T47D (cell line): ENCODE measurements at regions not wholly inside any gene's neighbourhood (a gene's known extent, or its start where the extent isn't known, plus 50 kb on each side); places are given as distances from the start of the nearest gene placed in this dataset.
"Not testable (repeated sequence)": the region's sequence is repeated elsewhere in the genome, so short reads cannot be mapped to it uniquely, and the experiment has no call there.

Experiments
- DNase-seq, 2 experiments: peaks; one replicate each; pipeline versions ENCODE4 v3.0.0 to v3.0.0-alpha.2; 2011 to 2012; ENCODE audit warnings: low read depth in 1 of 2, low spot score in 1 of 2
- JUND ChIP-seq: IDR thresholded peaks from 2 replicates; pipeline ENCODE4 v1.6.1; 2012; ENCODE audit warnings: low read depth
- in situ Hi-C: cut with HindIII; loops from 2 replicates; pipeline ENCODE4 v1.10.0; 2016; ENCODE audit warnings: low sequenced_read_pairs, low pct_unique_long_range_greater_than_20kb

GRCh38 chr14:106062502-106063272 is 536.3 kb downstream of the TMEM121 start:
- in situ Hi-C loops, result no loop called here
- DNase-seq, result no peak

DNA sequence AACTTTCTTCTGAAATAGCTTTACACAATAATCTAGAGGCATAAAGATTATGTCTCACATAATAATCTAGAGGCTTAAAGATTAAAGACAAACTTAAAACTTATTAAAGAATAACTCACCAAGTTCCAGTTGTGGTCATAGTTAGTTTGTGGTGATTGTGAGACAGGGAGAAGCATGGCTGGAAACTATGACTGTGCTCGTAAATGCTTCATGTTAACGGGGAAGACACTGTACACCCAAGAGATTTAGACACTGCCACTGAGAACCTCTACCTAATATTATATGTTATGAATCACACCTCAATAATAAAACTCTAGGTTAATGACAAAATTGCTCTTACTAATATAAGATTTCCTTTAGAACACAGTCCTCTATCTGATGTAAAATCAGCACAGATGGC is 541.6 kb downstream of the TMEM121 start:
- no peak for TF ChIP-seq JUND
- in situ Hi-C loops, result no loop called here
- DNase-seq, result no peak

More at GRCh38 chr14:106062502-106063272, 536.3 kb downstream of the TMEM121 start:
- no peak for TF ChIP-seq JUND

DNA sequence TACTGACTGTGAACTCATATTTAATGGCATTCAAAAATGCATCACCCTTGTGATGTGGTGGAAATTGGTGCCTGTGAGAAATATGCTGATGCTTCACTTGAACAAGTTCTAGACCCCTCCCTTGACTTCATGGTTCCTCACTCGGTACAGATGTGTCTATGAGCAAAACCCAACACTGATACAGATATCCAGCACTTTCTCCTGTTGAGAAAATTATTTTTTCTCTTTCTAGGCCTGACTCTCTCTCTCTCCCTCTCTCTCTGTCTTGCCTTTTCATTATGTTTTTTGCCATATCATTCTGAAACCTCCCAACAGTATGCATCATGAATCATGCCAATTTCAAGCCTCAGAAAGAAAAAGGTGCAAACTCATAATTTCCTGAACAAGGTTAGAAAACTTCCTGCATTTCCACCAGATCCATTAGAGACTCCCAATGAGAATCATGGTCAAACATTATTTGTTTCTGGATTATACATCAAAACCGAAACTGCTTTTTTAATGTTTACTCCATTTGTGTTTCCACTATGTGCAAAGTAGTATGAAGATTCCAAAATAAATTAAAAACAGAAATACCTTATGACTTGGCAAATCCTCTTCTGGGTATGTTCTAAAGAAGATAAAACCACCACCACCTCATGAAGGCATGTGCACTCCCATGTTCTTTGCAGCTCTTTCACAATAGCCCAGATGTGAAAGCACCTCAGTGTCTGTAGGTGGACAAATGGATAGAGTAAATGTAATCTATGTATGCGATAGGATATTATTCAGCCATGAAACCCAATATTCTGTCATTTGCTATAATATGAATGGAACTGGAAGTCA is 543.6 kb downstream of the TMEM121 start:
- no peak for TF ChIP-seq JUND
- no peak for DNase-seq
- in situ Hi-C loops, result no loop called here

DNA sequence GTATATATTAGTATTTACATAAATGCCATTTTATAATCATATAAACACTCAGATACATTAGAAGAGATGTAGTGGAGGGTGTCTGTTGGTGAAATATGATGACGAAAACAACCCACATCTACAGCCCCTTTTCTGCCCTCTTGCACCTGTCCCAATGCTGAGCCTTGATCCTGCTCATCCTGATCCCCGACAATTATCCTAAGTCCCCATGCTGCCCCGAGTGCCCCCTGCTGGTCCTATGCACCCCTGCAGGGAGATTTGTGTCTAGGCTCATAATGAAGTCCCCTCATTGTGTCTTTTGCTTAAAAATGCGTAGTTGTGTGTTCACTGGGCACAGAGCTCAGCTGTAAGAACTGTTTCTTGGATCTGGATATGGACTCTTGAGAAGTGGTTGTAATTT is 554.5 kb downstream of the TMEM121 start:
- no peak for TF ChIP-seq JUND
- in situ Hi-C loops, result no loop called here
- DNase-seq, result no peak

DNA sequence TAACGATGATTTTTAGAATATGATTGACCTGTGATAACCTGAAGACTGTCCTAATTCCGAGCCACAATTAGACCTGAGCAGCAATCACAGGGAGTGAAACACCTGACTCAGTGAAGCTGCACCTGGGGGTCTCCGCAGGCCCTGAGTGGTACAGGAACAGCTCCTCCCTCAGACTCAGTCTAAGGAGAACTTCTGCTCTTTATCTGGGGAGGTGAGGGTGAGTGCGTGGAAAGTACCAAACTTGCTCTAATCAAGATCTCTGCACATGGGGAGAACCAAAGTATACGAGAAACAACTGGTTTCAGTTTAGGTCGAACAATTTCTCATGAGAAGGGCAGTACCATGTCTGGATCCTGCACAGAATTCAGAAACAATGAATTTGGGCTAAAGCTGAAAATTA is 555.3 kb downstream of the TMEM121 start:
- DNase-seq, in situ Hi-C loops: not testable (repeated sequence)

DNA sequence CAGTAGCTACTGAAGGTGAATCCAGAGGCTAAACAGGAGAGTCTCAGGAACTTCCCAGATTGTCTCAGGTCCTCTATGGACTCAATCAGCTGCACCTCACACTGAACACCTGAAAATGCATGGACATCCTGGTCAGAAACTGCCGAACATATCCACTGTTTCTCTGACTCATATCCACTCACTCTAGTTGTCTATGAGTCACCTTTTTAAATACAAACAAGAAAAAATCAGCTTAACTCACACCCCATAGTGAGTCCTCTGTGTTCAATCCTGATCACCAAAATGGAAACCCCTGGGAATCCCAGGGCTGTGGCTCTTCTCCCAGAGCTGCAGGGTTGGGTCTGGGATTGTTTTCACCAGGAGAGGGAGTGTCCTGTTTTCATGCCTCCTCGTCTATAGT is 556.7 kb downstream of the TMEM121 start:
- no peak for TF ChIP-seq JUND
- no peak for DNase-seq
- in situ Hi-C loops, result no loop called here

GRCh38 chr14:106087837-106088236 is 561.5 kb downstream of the TMEM121 start:
- no peak for DNase-seq
- TF ChIP-seq JUND, result no peak
- in situ Hi-C loops, result no loop called here

GRCh38 chr14:106088860-106089259 is 562.5 kb downstream of the TMEM121 start:
- in situ Hi-C loops, DNase-seq: not testable (repeated sequence)

- no peak for DNase-seq
- TF ChIP-seq JUND, result no peak
- in situ Hi-C loops, result no loop called here
Measured at GRCh38 chr14:106094654-106095189, 568.3 kb downstream of the TMEM121 start.

- no peak for DNase-seq
- no peak for TF ChIP-seq JUND
- in situ Hi-C loops, result no loop called here
Measured at GRCh38 chr14:106107703-106108102, 581.3 kb downstream of the TMEM121 start.

- no peak for TF ChIP-seq JUND
- in situ Hi-C loops, result no loop called here
- no peak for DNase-seq
Measured at GRCh38 chr14:106109337-106109736, 583.0 kb downstream of the TMEM121 start.

DNA sequence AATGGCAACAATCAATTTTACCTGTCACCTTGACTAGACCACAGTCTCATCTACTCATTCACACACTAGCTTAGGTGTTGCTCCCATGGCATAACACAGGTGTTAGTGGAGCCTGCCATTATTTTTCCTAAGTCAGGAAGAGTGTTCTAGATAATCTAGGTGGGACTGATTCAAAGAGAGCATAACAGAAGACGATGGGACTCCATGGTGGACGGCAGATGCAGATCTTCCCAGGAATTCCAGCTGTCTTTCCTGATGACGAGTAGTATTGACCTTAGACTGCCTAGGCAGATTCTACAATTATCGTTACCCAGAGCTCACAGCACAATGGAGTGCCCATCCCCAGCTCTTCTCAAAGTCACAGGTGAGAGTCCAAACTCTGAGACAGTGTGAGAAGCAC is 589.0 kb downstream of the TMEM121 start:
- DNase-seq, result no peak
- in situ Hi-C loops, result no loop called here
- TF ChIP-seq JUND, result no peak

DNA sequence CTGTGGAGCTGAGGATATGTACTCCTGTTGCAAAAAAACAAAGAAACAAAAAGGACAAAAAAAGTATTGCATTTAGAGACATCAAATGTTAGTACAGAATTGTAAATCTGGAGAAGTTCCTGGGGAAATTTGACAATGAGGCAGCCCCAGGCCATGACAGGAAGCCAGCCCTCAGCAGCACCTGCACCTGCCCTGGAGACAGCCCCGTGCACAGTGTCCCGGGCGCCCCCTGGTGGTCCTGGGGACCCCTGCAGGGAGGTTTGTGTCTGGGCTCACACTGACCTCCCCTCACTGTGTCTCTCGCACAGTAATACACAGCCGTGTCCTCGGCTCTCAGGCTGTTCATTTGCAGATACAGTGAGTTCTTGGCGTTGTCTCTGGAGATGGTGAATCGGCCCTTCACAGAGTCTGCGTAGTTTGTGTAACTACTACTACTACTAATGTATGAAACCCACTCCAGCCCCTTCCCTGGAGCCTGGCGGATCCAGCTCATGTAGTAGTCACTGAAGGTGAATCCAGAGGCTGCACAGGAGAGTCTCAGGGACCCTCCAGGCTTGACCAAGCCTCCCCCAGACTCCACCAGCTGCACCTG is 590.1 kb downstream of the TMEM121 start:
- DNase-seq, in situ Hi-C loops: not testable (repeated sequence)
